ENCODE measurements at regions not wholly inside any gene's neighbourhood (a gene's known extent, or its start where the extent isn't known, plus 50 kb on each side); places are given as distances from the start of the nearest gene placed in this dataset.

DNA sequence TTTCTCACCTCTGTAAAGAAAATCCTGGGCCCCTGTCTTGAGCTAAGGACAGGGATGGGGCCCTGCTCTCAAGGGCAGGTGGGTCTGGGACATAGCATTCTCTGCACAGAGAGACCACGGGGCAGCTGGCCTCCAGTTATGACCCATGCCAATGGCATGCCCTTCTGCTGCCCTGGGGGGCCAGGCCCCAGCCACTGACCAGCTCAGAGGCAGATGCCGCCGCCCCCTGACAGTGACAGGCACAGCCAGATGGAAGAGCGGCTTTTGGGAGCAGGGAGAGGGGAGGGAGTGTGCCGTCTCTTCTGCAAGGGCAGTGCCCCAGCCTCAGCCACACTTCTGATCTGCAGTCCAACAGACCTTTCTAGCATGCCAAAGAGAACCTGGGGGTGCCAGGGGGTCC, 114.8 kb upstream of the NAV2 start (continued):
- TF ChIP-seq, protein P1, sequence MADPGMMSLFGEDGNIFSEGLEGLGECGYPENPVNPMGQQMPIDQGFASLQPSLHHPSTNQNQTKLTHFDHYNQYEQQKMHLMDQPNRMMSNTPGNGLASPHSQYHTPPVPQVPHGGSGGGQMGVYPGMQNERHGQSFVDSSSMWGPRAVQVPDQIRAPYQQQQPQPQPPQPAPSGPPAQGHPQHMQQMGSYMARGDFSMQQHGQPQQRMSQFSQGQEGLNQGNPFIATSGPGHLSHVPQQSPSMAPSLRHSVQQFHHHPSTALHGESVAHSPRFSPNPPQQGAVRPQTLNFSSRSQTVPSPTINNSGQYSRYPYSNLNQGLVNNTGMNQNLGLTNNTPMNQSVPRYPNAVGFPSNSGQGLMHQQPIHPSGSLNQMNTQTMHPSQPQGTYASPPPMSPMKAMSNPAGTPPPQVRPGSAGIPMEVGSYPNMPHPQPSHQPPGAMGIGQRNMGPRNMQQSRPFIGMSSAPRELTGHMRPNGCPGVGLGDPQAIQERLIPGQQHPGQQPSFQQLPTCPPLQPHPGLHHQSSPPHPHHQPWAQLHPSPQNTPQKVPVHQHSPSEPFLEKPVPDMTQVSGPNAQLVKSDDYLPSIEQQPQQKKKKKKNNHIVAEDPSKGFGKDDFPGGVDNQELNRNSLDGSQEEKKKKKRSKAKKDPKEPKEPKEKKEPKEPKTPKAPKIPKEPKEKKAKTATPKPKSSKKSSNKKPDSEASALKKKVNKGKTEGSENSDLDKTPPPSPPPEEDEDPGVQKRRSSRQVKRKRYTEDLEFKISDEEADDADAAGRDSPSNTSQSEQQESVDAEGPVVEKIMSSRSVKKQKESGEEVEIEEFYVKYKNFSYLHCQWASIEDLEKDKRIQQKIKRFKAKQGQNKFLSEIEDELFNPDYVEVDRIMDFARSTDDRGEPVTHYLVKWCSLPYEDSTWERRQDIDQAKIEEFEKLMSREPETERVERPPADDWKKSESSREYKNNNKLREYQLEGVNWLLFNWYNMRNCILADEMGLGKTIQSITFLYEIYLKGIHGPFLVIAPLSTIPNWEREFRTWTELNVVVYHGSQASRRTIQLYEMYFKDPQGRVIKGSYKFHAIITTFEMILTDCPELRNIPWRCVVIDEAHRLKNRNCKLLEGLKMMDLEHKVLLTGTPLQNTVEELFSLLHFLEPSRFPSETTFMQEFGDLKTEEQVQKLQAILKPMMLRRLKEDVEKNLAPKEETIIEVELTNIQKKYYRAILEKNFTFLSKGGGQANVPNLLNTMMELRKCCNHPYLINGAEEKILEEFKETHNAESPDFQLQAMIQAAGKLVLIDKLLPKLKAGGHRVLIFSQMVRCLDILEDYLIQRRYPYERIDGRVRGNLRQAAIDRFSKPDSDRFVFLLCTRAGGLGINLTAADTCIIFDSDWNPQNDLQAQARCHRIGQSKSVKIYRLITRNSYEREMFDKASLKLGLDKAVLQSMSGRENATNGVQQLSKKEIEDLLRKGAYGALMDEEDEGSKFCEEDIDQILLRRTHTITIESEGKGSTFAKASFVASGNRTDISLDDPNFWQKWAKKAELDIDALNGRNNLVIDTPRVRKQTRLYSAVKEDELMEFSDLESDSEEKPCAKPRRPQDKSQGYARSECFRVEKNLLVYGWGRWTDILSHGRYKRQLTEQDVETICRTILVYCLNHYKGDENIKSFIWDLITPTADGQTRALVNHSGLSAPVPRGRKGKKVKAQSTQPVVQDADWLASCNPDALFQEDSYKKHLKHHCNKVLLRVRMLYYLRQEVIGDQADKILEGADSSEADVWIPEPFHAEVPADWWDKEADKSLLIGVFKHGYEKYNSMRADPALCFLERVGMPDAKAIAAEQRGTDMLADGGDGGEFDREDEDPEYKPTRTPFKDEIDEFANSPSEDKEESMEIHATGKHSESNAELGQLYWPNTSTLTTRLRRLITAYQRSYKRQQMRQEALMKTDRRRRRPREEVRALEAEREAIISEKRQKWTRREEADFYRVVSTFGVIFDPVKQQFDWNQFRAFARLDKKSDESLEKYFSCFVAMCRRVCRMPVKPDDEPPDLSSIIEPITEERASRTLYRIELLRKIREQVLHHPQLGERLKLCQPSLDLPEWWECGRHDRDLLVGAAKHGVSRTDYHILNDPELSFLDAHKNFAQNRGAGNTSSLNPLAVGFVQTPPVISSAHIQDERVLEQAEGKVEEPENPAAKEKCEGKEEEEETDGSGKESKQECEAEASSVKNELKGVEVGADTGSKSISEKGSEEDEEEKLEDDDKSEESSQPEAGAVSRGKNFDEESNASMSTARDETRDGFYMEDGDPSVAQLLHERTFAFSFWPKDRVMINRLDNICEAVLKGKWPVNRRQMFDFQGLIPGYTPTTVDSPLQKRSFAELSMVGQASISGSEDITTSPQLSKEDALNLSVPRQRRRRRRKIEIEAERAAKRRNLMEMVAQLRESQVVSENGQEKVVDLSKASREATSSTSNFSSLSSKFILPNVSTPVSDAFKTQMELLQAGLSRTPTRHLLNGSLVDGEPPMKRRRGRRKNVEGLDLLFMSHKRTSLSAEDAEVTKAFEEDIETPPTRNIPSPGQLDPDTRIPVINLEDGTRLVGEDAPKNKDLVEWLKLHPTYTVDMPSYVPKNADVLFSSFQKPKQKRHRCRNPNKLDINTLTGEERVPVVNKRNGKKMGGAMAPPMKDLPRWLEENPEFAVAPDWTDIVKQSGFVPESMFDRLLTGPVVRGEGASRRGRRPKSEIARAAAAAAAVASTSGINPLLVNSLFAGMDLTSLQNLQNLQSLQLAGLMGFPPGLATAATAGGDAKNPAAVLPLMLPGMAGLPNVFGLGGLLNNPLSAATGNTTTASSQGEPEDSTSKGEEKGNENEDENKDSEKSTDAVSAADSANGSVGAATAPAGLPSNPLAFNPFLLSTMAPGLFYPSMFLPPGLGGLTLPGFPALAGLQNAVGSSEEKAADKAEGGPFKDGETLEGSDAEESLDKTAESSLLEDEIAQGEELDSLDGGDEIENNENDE (IDR thresholded peaks at IDR 0.05; ENCODE audit: insufficient replicate concordance, low read length), result no peak
- TF ChIP-seq CTBP2 (IDR thresholded peaks at IDR 0.05; ENCODE audit: borderline replicate concordance, insufficient read depth, insufficient read length, low read length), result no peak
- no peak for TF ChIP-seq POU5F1 (IDR thresholded peaks at IDR 0.05; ENCODE audit: low read depth, low read length)
- TF ChIP-seq RXRA (IDR thresholded peaks at IDR 0.05; ENCODE audit: insufficient read depth, low read depth, low read length), result no peak
- TF ChIP-seq MAFK (IDR thresholded peaks at IDR 0.05; ENCODE audit: low read depth, low read length), result no peak
- TF ChIP-seq SAP30 (IDR thresholded peaks at IDR 0.05; ENCODE audit: insufficient read depth, insufficient replicate concordance, low read length), result no peak
- no peak for TF ChIP-seq SP4 (IDR thresholded peaks at IDR 0.05; ENCODE audit: low read length)
